ENCODE measurements at regions not wholly inside any gene's neighbourhood (a gene's known extent, or its start where the extent isn't known, plus 50 kb on each side); places are given as distances from the start of the nearest gene placed in this dataset.

DNA sequence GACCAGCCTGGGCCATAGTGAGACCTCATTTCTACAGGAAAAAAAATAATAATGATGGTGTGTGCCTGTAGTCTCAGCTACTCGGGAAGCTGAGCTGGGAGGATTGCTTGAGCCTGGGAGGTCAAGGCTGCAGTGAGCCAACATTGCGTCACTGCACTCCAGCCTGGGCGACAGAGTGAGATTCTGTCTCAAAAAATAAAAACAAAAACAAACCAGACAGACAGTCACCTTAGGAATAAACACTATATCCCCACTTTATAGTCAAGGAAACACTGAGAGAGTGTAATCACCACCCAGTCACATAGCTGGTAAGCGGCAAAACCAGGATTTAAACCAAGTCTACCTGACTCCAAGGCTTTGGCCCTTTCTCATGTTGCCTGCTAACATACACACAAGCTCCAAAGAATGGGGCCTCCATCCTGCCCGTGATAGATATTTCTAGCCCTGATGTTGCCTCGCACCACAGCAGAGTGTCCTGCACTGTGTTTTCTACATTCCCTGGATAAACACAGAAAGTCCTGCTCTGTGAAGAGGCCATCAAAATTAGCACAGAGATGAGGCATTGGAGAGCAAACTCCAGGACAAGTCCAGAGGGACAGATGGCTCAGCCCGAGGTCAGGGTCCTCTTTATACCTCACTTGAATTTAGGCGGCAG lies 66.1 kb upstream of the SMURF2 start (continued):
- TF ChIP-seq, protein P1, sequence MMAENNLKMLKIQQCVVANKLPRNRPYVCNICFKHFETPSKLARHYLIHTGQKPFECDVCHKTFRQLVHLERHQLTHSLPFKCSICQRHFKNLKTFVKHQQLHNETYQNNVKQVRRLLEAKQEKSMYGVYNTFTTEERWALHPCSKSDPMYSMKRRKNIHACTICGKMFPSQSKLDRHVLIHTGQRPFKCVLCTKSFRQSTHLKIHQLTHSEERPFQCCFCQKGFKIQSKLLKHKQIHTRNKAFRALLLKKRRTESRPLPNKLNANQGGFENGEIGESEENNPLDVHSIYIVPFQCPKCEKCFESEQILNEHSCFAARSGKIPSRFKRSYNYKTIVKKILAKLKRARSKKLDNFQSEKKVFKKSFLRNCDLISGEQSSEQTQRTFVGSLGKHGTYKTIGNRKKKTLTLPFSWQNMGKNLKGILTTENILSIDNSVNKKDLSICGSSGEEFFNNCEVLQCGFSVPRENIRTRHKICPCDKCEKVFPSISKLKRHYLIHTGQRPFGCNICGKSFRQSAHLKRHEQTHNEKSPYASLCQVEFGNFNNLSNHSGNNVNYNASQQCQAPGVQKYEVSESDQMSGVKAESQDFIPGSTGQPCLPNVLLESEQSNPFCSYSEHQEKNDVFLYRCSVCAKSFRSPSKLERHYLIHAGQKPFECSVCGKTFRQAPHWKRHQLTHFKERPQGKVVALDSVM (CRISPR knock-in tag; IDR thresholded peaks at IDR 0.05) = no peak
- TF ChIP-seq, protein P2, sequence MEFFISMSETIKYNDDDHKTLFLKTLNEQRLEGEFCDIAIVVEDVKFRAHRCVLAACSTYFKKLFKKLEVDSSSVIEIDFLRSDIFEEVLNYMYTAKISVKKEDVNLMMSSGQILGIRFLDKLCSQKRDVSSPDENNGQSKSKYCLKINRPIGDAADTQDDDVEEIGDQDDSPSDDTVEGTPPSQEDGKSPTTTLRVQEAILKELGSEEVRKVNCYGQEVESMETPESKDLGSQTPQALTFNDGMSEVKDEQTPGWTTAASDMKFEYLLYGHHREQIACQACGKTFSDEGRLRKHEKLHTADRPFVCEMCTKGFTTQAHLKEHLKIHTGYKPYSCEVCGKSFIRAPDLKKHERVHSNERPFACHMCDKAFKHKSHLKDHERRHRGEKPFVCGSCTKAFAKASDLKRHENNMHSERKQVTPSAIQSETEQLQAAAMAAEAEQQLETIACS (CRISPR knock-in tag; IDR thresholded peaks at IDR 0.05) = no peak
- TF ChIP-seq ZNF569 (CRISPR knock-in tag; IDR thresholded peaks at IDR 0.05; ENCODE audit: borderline replicate concordance) (no peak), ZMYM3 (CRISPR knock-in tag; IDR thresholded peaks at IDR 0.05) (peak; percentile 18; the same call in 1 of the 2 replicates), ATF1 (CRISPR knock-in tag; IDR thresholded peaks at IDR 0.05) (no peak), FOXA3 (CRISPR knock-in tag; IDR thresholded peaks at IDR 0.05) (peak; percentile 64; the same call in 1 of the 2 replicates), ADNP (CRISPR knock-in tag; IDR thresholded peaks at IDR 0.05) (no peak), TSC22D2 (CRISPR knock-in tag; IDR thresholded peaks at IDR 0.05; ENCODE audit: borderline replicate concordance) (no peak), SOX13 (IDR thresholded peaks at IDR 0.05) (no peak), SOX13 (CRISPR knock-in tag; conservative IDR thresholded peaks at IDR 0.05 in 1 of 2, IDR thresholded peaks at IDR 0.05 in 1 of 2) (no peak), ZSCAN22 (CRISPR knock-in tag; IDR thresholded peaks at IDR 0.05) (no peak), AHR (CRISPR knock-in tag; IDR thresholded peaks at IDR 0.05) (no peak), CREM (IDR thresholded peaks at IDR 0.05) (0 out of 2 replicates have a peak, but pooled peaks have one; percentile 41), CREM (CRISPR knock-in tag; IDR thresholded peaks at IDR 0.05) (no peak), HDAC6 (IDR thresholded peaks at IDR 0.05; ENCODE audit: low read depth, low read length) (no peak), ZNF549 (CRISPR knock-in tag; IDR thresholded peaks at IDR 0.05) (no peak), MED1 (CRISPR knock-in tag; IDR thresholded peaks at IDR 0.05) (no peak), KLF9 (CRISPR knock-in tag; IDR thresholded peaks at IDR 0.05; ENCODE audit: low read depth) (no peak), BORCS8-MEF2B (CRISPR knock-in tag; IDR thresholded peaks at IDR 0.05) (no peak), NKX3-1 (CRISPR knock-in tag; IDR thresholded peaks at IDR 0.05) (no peak), MEIS1 (CRISPR knock-in tag; IDR thresholded peaks at IDR 0.05; ENCODE audit: borderline replicate concordance) (no peak), ZNF75D (CRISPR knock-in tag; IDR thresholded peaks at IDR 0.05; ENCODE audit: borderline replicate concordance) (no peak), JDP2 (CRISPR knock-in tag; IDR thresholded peaks at IDR 0.05; ENCODE audit: borderline replicate concordance) (no peak)
- TF ChIP-seq, protein P3, sequence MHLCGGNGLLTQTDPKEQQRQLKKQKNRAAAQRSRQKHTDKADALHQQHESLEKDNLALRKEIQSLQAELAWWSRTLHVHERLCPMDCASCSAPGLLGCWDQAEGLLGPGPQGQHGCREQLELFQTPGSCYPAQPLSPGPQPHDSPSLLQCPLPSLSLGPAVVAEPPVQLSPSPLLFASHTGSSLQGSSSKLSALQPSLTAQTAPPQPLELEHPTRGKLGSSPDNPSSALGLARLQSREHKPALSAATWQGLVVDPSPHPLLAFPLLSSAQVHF (CRISPR knock-in tag; IDR thresholded peaks at IDR 0.05) = no peak
- TF ChIP-seq, protein P4, sequence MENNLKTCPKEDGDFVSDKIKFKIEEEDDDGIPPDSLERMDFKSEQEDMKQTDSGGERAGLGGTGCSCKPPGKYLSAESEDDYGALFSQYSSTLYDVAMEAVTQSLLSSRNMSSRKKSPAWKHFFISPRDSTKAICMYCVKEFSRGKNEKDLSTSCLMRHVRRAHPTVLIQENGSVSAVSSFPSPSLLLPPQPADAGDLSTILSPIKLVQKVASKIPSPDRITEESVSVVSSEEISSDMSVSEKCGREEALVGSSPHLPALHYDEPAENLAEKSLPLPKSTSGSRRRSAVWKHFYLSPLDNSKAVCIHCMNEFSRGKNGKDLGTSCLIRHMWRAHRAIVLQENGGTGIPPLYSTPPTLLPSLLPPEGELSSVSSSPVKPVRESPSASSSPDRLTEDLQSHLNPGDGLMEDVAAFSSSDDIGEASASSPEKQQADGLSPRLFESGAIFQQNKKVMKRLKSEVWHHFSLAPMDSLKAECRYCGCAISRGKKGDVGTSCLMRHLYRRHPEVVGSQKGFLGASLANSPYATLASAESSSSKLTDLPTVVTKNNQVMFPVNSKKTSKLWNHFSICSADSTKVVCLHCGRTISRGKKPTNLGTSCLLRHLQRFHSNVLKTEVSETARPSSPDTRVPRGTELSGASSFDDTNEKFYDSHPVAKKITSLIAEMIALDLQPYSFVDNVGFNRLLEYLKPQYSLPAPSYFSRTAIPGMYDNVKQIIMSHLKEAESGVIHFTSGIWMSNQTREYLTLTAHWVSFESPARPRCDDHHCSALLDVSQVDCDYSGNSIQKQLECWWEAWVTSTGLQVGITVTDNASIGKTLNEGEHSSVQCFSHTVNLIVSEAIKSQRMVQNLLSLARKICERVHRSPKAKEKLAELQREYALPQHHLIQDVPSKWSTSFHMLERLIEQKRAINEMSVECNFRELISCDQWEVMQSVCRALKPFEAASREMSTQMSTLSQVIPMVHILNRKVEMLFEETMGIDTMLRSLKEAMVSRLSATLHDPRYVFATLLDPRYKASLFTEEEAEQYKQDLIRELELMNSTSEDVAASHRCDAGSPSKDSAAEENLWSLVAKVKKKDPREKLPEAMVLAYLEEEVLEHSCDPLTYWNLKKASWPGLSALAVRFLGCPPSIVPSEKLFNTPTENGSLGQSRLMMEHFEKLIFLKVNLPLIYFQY (CRISPR knock-in tag; IDR thresholded peaks at IDR 0.05; ENCODE audit: borderline replicate concordance) = no peak

Data from HepG2 (cell line).